ENCODE measurements at regions not wholly inside any gene's neighbourhood (a gene's known extent, or its start where the extent isn't known, plus 50 kb on each side); places are given as distances from the start of the nearest gene placed in this dataset.

DNA sequence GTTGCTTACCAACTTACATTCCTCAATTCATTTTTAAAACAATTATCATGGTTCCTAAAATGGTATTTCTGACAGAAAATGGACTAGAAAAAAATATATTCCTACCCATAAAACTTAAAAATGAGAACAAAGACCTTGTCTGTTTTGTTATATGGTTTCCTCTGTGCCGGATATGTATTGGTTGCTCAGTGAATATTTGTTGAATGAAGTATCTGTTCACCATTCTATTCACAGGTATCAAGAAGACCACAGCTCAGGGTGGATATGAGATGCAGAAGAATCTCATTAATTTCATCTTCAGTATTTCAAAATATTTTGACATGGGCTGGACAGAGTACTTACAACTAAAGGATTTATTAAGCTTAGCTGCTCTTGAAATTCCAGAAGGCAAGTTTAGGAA lies 58.1 kb downstream of the TUSC7 start:
- no peaks in the 10 kb centered on the region for H3K4me1 ChIP-seq
- no peak overlapping the region for H3K4me3 ChIP-seq
- H3K9me3 ChIP-seq = no peaks in the 10 kb centered on the region
- no peak for DNase-seq
- H3K27me3 ChIP-seq = no peaks in the 10 kb centered on the region
- TF ChIP-seq POLR2A (IDR thresholded peaks at IDR 0.05) = no peak
- TF ChIP-seq, protein P1, sequence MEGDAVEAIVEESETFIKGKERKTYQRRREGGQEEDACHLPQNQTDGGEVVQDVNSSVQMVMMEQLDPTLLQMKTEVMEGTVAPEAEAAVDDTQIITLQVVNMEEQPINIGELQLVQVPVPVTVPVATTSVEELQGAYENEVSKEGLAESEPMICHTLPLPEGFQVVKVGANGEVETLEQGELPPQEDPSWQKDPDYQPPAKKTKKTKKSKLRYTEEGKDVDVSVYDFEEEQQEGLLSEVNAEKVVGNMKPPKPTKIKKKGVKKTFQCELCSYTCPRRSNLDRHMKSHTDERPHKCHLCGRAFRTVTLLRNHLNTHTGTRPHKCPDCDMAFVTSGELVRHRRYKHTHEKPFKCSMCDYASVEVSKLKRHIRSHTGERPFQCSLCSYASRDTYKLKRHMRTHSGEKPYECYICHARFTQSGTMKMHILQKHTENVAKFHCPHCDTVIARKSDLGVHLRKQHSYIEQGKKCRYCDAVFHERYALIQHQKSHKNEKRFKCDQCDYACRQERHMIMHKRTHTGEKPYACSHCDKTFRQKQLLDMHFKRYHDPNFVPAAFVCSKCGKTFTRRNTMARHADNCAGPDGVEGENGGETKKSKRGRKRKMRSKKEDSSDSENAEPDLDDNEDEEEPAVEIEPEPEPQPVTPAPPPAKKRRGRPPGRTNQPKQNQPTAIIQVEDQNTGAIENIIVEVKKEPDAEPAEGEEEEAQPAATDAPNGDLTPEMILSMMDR (IDR thresholded peaks at IDR 0.05) = no peak
- H3K36me3 ChIP-seq = no peaks in the 10 kb centered on the region
- H3K27ac ChIP-seq = no peak overlapping the region

DNA sequence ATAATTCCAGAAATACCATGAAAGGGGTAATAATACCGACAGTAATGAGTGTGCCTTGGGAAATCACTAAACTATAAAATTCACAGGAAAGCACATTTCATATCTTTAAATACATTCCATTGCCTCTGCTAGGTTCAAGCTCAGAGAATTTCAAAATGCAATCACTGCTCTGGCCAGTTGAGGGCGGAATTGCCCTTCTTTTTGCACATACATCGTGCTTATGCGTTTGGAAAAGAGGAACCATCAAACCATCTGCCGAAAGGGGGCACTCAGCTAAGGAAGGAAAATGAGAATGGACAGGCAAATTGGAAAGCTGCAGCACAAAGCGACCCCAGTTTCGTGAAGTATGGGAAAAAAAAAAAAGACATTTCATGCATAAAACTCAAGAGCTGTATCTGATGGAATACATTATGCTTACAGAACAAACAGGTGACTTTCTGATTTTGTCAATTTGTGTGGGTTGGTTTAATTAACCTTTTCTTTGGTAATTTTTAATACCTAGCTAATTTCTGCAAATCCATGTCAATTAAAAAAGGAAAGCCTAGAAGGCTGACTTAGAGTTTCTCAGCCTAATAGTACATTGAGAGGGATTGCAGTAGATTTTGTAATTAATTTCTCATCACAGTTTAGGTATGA lies 61.4 kb downstream of the TUSC7 start:
- H3K27ac ChIP-seq = no peak overlapping the region
- TF ChIP-seq, protein P1 (IDR thresholded peaks at IDR 0.05) = peak in 5 of 6 experiments; percentile 32 to 82 (median 74)
- TF ChIP-seq POLR2A (IDR thresholded peaks at IDR 0.05) = no peak
- H3K36me3 ChIP-seq = no peaks in the 10 kb centered on the region
- no peaks in the 10 kb centered on the region for H3K4me1 ChIP-seq
- no peaks in the 10 kb centered on the region for H3K9me3 ChIP-seq
- H3K27me3 ChIP-seq = no peaks in the 10 kb centered on the region
- DNase-seq = peak in 2 of 3 donors; percentile 21 to 70
- no peak overlapping the region for H3K4me3 ChIP-seq

DNA sequence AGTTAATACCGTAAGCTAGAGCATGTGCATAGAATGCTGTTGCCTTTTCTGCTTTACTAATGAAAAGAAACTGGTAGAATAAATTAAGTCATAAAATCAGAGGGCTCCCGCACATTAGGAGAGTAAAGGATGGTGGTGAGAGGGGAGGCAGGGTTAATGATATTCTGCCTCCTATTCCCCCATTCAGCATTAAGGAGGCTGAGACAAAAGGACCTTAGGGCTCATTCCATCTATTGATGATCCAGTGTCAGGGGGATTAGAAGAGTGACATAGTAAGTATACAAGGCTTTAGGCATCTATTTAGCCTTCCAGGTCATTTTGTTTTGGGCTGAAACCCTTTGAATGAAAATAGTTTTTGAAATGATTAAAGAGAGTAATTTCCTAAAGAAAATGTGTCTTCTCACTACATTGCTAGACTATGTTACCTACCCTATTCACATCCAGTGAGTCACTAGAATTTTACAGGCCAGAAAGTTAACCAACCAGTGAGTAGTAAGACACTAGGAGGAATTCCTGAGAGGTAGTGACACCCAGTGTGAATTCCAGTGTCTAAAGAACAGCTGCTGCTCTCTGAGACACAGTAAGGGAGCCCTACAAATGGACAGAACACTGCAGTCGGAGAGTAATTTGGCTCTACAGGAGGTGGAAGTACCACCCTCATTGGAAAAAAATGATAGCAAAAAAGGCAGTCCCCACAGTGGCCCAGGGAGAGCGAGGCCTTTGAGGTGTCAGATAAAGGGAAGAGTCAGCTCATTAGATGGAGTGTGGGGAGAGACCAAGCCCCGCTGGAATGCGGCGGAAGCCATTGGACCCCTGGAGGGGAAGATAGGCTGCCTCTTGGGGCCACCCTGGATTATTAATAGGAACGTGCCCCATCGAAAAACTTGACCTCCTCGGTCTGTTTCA lies 67.6 kb downstream of the TUSC7 start:
- DNase-seq = no peak
- no peak overlapping the region for H3K27ac ChIP-seq
- no peaks in the 10 kb centered on the region for H3K27me3 ChIP-seq
- no peaks in the 10 kb centered on the region for H3K9me3 ChIP-seq
- no peak for TF ChIP-seq POLR2A (IDR thresholded peaks at IDR 0.05)
- TF ChIP-seq, protein P1 (IDR thresholded peaks at IDR 0.05) = no peak
- no peaks in the 10 kb centered on the region for H3K4me1 ChIP-seq
- no peaks in the 10 kb centered on the region for H3K36me3 ChIP-seq
- H3K4me3 ChIP-seq = no peak overlapping the region

DNA sequence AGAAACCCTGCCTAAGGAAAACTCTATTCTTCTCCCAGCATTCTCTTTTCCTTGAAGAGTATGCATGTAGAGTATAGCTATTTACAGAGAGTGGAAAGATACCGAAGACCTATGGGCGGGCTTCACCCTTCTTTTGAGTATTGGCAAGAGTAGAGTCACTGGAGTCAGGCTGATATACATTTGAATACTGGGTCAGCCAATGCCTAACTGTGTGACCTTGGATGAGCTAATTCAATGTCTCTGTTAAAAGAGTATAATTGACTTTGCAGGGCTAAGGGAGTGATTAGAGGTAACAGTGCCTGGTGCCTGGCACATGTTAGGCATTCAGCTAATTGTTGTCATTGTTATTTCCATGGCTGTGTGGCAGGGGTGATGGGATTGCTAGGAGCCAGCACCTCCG lies 75.6 kb downstream of the TUSC7 start:
- Histone ChIP-seq H3K9me3 (no peaks in the 10 kb centered on the region), H3K4me3 (no peak overlapping the region), H3K27me3 (no peaks in the 10 kb centered on the region), H3K27ac (no peak overlapping the region), H3K36me3 (no peaks in the 10 kb centered on the region), H3K4me1 (no peaks in the 10 kb centered on the region)
- DNase-seq = no peak
- no peak for TF ChIP-seq POLR2A (IDR thresholded peaks at IDR 0.05)
- TF ChIP-seq, protein P1 (IDR thresholded peaks at IDR 0.05) = no peak

DNA sequence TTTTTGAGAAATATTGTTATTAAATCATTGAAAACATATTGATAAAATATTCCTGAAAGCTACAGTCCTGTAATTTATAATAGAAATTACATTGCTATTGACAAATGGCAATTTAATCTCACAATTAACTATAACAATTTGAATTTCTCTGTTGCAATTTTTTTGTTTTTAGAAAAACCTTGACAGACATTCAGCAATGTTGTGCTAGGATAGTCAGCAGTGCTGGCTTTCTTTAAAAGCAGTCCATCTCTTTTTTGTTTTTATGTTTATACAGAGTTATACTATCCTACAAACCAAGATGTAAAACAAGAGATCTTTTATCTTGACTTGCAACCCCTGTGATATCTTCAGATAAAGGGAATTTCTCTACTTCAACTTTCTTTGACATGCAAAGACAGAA lies 93.1 kb downstream of the TUSC7 start:
- DNase-seq = no peak
- H3K9me3 ChIP-seq = no peaks in the 10 kb centered on the region
- H3K4me3 ChIP-seq = no peak overlapping the region
- H3K36me3 ChIP-seq = no peaks in the 10 kb centered on the region
- TF ChIP-seq POLR2A (IDR thresholded peaks at IDR 0.05) = no peak
- TF ChIP-seq, protein P1 (IDR thresholded peaks at IDR 0.05) = no peak
- no peaks in the 10 kb centered on the region for H3K4me1 ChIP-seq
- H3K27me3 ChIP-seq = no peaks in the 10 kb centered on the region
- no peak overlapping the region for H3K27ac ChIP-seq

Data from Peyer's patch (tissue), 4 donors.